H1 (cell line): ENCODE measurements at regions not wholly inside any gene's neighbourhood (a gene's known extent, or its start where the extent isn't known, plus 50 kb on each side); places are given as distances from the start of the nearest gene placed in this dataset.

Experiments
- ATF3 ChIP-seq: IDR thresholded peaks from 2 replicates; pipeline ENCODE4 v1.6.1; 2011; ENCODE audit warnings: low read depth, mild to moderate bottlenecking, low read length; ENCODE audit not compliant: insufficient read depth
- BCL11A ChIP-seq, 2 experiments: IDR thresholded peaks; one replicate each; pipeline ENCODE4 v1.6.1; 2011; ENCODE audit warnings: low read depth in 2 of 2, low read length in 2 of 2, mild to moderate bottlenecking in 2 of 2
- CBX5 ChIP-seq: fragments of 300-800, 300-1000 bp; sonication (generic); IDR thresholded peaks from 2 replicates; pipeline ENCODE4 v1.7.1; 2016; ENCODE audit warnings: antibody characterized with exemption, low read length, low read depth
- CHD7 ChIP-seq: fragments of 300-600 bp; sonication (generic); IDR thresholded peaks from 2 replicates; pipeline ENCODE4 v1.7.1; 2012; ENCODE audit warnings: low read length, moderate library complexity, mild to moderate bottlenecking, inconsistent platforms; ENCODE audit not compliant: insufficient replicate concordance
- KDM5A ChIP-seq: fragments of 200-600 bp; IDR thresholded peaks from 2 replicates; pipeline ENCODE4 v1.7.1; 2012; ENCODE audit warnings: mild to moderate bottlenecking, low read length, inconsistent platforms, mixed read lengths
- RNF2 ChIP-seq: fragments of 200-900, 300-1000 bp; sonication (generic); IDR thresholded peaks from 2 replicates; pipeline ENCODE4 v1.7.1; 2016; ENCODE audit warnings: borderline replicate concordance, low read depth, mild to moderate bottlenecking, antibody characterized with exemption, low read length; ENCODE audit not compliant: poor library complexity, severe bottlenecking; ENCODE audit errors: missing control alignments
- YY1 ChIP-seq: IDR thresholded peaks from 2 replicates; pipeline ENCODE4 v1.6.1; 2011; ENCODE audit warnings: low read depth, mild to moderate bottlenecking, low read length

- no peak for TF ChIP-seq CHD7
- TF ChIP-seq YY1, result no peak
- TF ChIP-seq BCL11A (IDR thresholded peaks at IDR 0.05; ENCODE audit: low read depth in 2 of 2, low read length in 2 of 2), result no peak
- no peak for TF ChIP-seq RNF2
- TF ChIP-seq KDM5A, result no peak
- no peak for TF ChIP-seq CBX5
- TF ChIP-seq ATF3, result no peak
These were observed 95.5 kb upstream of the SLC16A7 start (continued) for GRCh38 chr12:59500335-59500734.
